ENCODE measurements at regions not wholly inside any gene's neighbourhood (a gene's known extent, or its start where the extent isn't known, plus 50 kb on each side); places are given as distances from the start of the nearest gene placed in this dataset.

DNA sequence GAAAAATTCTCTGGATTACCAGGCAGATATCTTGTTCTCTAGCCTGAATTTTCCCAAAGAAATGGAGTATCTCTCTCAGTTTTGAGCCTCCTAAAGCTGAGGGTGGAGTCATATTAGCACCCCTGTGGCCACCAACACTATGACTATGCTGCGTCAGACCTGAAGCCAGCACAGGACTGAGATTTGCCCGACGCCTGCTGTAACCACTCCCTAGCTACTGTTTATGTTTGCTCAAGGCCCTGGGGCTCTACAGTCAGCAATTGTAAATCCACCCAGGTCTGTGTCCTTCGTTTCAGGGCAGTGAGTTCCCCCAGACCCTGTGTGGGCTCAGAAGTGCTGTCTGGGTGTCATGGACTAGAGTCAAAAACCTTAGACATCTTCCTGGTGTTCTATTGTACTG, 61.4 kb downstream of the ZXDA start:
- POLR2A ChIA-PET: no interaction called here

DNA sequence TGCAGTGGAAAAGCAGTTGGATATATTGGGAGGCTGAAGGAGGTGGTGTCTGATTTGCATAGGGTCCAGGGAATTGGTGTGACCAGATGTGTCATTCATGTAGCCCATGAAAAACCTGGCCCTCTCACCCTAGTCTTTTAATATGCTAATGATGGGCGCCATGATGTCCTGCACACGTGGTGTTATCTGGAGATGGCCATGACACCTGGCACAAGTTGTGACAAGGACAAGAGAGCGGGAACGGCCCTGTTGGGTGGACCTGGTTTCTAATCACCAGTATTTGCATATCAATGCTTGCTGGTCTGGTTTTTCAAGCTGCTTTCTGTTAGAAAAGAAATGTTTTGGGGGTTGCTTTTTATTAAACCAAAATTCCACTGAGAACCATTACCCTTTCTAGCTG, 87.4 kb downstream of the ZXDA start:
- in situ Hi-C loops (cut with HindIII; ENCODE audit: low pct_unique_long_range_greater_than_20kb, low sequenced_read_pairs): no loop called here
- CTCF ChIA-PET: no interaction called here
- POLR2A ChIA-PET: no interaction called here

More for the DNA sequence above, 61.4 kb downstream of the ZXDA start:
- Histone ChIP-seq H3K27me3 (ENCODE audit: control insufficient read depth, insufficient read depth, low read length) (no peaks in the 10 kb centered on the region), H3K9me3 (ENCODE audit: control insufficient read depth, insufficient read depth, low read depth, low read length) (no peaks in the 10 kb centered on the region), H3K27ac (ENCODE audit: low read length) (no peak overlapping the region), H3K4me3 (ENCODE audit: low read depth in 2 of 2, low read length in 2 of 2) (no peak overlapping the region), H3K36me3 (ENCODE audit: control insufficient read depth, insufficient read depth, low read length) (no peaks in the 10 kb centered on the region), H3K4me1 (ENCODE audit: control insufficient read depth, insufficient read depth, low read length) (no peaks in the 10 kb centered on the region)
- in situ Hi-C loops (cut with HindIII; ENCODE audit: low pct_unique_long_range_greater_than_20kb, low sequenced_read_pairs): no loop called here
- TF ChIP-seq SIN3A (IDR thresholded peaks at IDR 0.05; ENCODE audit: borderline replicate concordance, insufficient read depth, low read depth, low read length): no peak
- no peak for TF ChIP-seq POLR2AphosphoS5 (IDR thresholded peaks at IDR 0.05; ENCODE audit: low read depth, low read length)
- TF ChIP-seq, protein P1, sequence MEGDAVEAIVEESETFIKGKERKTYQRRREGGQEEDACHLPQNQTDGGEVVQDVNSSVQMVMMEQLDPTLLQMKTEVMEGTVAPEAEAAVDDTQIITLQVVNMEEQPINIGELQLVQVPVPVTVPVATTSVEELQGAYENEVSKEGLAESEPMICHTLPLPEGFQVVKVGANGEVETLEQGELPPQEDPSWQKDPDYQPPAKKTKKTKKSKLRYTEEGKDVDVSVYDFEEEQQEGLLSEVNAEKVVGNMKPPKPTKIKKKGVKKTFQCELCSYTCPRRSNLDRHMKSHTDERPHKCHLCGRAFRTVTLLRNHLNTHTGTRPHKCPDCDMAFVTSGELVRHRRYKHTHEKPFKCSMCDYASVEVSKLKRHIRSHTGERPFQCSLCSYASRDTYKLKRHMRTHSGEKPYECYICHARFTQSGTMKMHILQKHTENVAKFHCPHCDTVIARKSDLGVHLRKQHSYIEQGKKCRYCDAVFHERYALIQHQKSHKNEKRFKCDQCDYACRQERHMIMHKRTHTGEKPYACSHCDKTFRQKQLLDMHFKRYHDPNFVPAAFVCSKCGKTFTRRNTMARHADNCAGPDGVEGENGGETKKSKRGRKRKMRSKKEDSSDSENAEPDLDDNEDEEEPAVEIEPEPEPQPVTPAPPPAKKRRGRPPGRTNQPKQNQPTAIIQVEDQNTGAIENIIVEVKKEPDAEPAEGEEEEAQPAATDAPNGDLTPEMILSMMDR (IDR thresholded peaks at IDR 0.05): no peak
- no peak for TF ChIP-seq TCF7L2 (IDR thresholded peaks at IDR 0.05; ENCODE audit: low read depth, low read length)
- CTCF ChIA-PET: no interaction called here
- no peak for DNase-seq (ENCODE audit: low read depth, low spot score)
- no peak for ATAC-seq
- BruUV-seq (replicated peaks): no TSS peak
- intact Hi-C loops (cut with micrococcal nuclease; ENCODE audit: unreplicated experiment): no loop called here

More for the DNA sequence above, 87.4 kb downstream of the ZXDA start:
- 0 out of 2 replicates have a peak, but pooled peaks cover 2% of the 10 kb centered on the region for H3K4me1 ChIP-seq (ENCODE audit: control insufficient read depth, insufficient read depth, low read length)
- DNase-seq (ENCODE audit: low read depth, low spot score) (no peak), ATAC-seq (no peak)
- TF ChIP-seq, protein P2, sequence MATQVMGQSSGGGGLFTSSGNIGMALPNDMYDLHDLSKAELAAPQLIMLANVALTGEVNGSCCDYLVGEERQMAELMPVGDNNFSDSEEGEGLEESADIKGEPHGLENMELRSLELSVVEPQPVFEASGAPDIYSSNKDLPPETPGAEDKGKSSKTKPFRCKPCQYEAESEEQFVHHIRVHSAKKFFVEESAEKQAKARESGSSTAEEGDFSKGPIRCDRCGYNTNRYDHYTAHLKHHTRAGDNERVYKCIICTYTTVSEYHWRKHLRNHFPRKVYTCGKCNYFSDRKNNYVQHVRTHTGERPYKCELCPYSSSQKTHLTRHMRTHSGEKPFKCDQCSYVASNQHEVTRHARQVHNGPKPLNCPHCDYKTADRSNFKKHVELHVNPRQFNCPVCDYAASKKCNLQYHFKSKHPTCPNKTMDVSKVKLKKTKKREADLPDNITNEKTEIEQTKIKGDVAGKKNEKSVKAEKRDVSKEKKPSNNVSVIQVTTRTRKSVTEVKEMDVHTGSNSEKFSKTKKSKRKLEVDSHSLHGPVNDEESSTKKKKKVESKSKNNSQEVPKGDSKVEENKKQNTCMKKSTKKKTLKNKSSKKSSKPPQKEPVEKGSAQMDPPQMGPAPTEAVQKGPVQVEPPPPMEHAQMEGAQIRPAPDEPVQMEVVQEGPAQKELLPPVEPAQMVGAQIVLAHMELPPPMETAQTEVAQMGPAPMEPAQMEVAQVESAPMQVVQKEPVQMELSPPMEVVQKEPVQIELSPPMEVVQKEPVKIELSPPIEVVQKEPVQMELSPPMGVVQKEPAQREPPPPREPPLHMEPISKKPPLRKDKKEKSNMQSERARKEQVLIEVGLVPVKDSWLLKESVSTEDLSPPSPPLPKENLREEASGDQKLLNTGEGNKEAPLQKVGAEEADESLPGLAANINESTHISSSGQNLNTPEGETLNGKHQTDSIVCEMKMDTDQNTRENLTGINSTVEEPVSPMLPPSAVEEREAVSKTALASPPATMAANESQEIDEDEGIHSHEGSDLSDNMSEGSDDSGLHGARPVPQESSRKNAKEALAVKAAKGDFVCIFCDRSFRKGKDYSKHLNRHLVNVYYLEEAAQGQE (IDR thresholded peaks at IDR 0.05; ENCODE audit: insufficient read depth in 1 of 2, low read depth in 2 of 2, low read length in 1 of 2): no peak
- TF ChIP-seq SIN3A (IDR thresholded peaks at IDR 0.05; ENCODE audit: borderline replicate concordance, insufficient read depth, low read depth, low read length): no peak
- TF ChIP-seq TCF7L2 (IDR thresholded peaks at IDR 0.05; ENCODE audit: low read depth, low read length): no peak
- TF ChIP-seq POLR2AphosphoS5 (IDR thresholded peaks at IDR 0.05; ENCODE audit: low read depth, low read length): no peak
- TF ChIP-seq, protein P1 (IDR thresholded peaks at IDR 0.05): no peak
- intact Hi-C loops (cut with micrococcal nuclease; ENCODE audit: unreplicated experiment): loop anchor here (2.0 kb wide), 1 partner anchor 96 kb away; no protein-coding TSS in a partner anchor
- H3K27ac ChIP-seq (ENCODE audit: low read length): no peak overlapping the region
- H3K36me3 ChIP-seq (ENCODE audit: control insufficient read depth, insufficient read depth, low read length): no peaks in the 10 kb centered on the region
- BruUV-seq (replicated peaks): no TSS peak
- H3K4me3 ChIP-seq (ENCODE audit: low read depth in 2 of 2, low read length in 2 of 2): peak overlapping the region; percentile 48 to 67
- no peaks in the 10 kb centered on the region for H3K9me3 ChIP-seq (ENCODE audit: control insufficient read depth, insufficient read depth, low read depth, low read length)
- H3K27me3 ChIP-seq (ENCODE audit: control insufficient read depth, insufficient read depth, low read length): no peaks in the 10 kb centered on the region

Measured in Panc1 (cell line).